MCF 10A (cell line): ENCODE measurements at regions not wholly inside any gene's neighbourhood (a gene's known extent, or its start where the extent isn't known, plus 50 kb on each side); places are given as distances from the start of the nearest gene placed in this dataset.

Source experiments
- BruUV-seq: library from RNA; stranded (reverse); fragments of 400-500 nt; replicated peaks from 2 replicates; lab custom pipeline; 2021; lab: Mats Ljungman, UMichigan
- CTCF ChIA-PET: fragments of 300-600 bp; sonication (Branson Sonifier 250); formaldehyde crosslinking; extraction: SDS; loops from one replicate; lab custom pipeline; 2021; ENCODE audit warnings: antibody characterized with exemption, inconsistent platforms; lab: Yijun Ruan, JAX
- POLR2A ChIA-PET: fragments of 300-600, 350-650 bp; sonication (Branson Sonifier 250); formaldehyde crosslinking; extraction: SDS; loops from one replicate; lab custom pipeline; 2020; ENCODE audit warnings: antibody characterized with exemption, inconsistent platforms; lab: Yijun Ruan, JAX
- DNase-seq: peaks from one replicate; pipeline ENCODE4 v3.0.0-alpha.2; 2018; ENCODE audit not compliant: unreplicated experiment
- H3K27ac Mint-ChIP-seq: one replicate; pipeline ENCODE4 v1.8.0; 2022; ENCODE audit warnings: mild to moderate bottlenecking, low read depth, mixed read lengths; ENCODE audit not compliant: unreplicated experiment
- H3K27me3 Mint-ChIP-seq: one replicate; pipeline ENCODE4 v1.8.0; 2022; ENCODE audit warnings: mixed read lengths; ENCODE audit not compliant: insufficient read depth, unreplicated experiment
- H3K36me3 Mint-ChIP-seq: one replicate; pipeline ENCODE4 v1.8.0; 2022; ENCODE audit warnings: mild to moderate bottlenecking, moderate library complexity, mixed read lengths; ENCODE audit not compliant: insufficient read depth, unreplicated experiment
- H3K4me1 Mint-ChIP-seq: one replicate; pipeline ENCODE4 v1.8.0; 2022; ENCODE audit warnings: mixed read lengths; ENCODE audit not compliant: insufficient read depth, unreplicated experiment
- H3K4me3 Mint-ChIP-seq: one replicate; pipeline ENCODE4 v1.8.0; 2022; ENCODE audit warnings: mild to moderate bottlenecking, moderate library complexity, mixed read lengths; ENCODE audit not compliant: unreplicated experiment
- H3K9me3 Mint-ChIP-seq: one replicate; pipeline ENCODE4 v1.8.0; 2022; ENCODE audit warnings: mixed read lengths; ENCODE audit not compliant: unreplicated experiment
- intact Hi-C: fragments of 100-400 bp; cut with micrococcal nuclease; formaldehyde crosslinking; loops from 2 replicates; pipeline ENCODE4 v1.14.1; 2022
- TF ChIP-seq, protein P1 (sequence below): fragments of 200-600 bp; IDR thresholded peaks from one replicate; pipeline ENCODE4 v1.8.0; 2022; ENCODE audit warnings: antibody characterized with exemption, mild to moderate bottlenecking; ENCODE audit not compliant: unreplicated experiment

GRCh38 chr6:1178590-1178989 lies 133.3 kb upstream of the FOXQ1 start:
- H3K27me3 Mint-ChIP-seq: no peaks in the 10 kb centered on the region
- no peak overlapping the region for H3K27ac Mint-ChIP-seq

GRCh38 chr6:1176567-1176966 lies 135.3 kb upstream of the FOXQ1 start:
- H3K27me3 Mint-ChIP-seq: no peaks in the 10 kb centered on the region
- TF ChIP-seq, protein P1, sequence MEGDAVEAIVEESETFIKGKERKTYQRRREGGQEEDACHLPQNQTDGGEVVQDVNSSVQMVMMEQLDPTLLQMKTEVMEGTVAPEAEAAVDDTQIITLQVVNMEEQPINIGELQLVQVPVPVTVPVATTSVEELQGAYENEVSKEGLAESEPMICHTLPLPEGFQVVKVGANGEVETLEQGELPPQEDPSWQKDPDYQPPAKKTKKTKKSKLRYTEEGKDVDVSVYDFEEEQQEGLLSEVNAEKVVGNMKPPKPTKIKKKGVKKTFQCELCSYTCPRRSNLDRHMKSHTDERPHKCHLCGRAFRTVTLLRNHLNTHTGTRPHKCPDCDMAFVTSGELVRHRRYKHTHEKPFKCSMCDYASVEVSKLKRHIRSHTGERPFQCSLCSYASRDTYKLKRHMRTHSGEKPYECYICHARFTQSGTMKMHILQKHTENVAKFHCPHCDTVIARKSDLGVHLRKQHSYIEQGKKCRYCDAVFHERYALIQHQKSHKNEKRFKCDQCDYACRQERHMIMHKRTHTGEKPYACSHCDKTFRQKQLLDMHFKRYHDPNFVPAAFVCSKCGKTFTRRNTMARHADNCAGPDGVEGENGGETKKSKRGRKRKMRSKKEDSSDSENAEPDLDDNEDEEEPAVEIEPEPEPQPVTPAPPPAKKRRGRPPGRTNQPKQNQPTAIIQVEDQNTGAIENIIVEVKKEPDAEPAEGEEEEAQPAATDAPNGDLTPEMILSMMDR: no peak
- intact Hi-C loops: no loop called here

More at GRCh38 chr6:1178590-1178989, 133.3 kb upstream of the FOXQ1 start:
- H3K9me3 Mint-ChIP-seq: no peaks in the 10 kb centered on the region
- TF ChIP-seq, protein P1: no peak
- intact Hi-C loops: no loop called here
- H3K4me1 Mint-ChIP-seq: peaks cover 5% of the 10 kb centered on the region
- ChIA-PET CTCF (no interaction called here), POLR2A (interaction anchor here (0.9 kb wide), 1 partner anchor 132 kb away, joined by 3 read pairs; no protein-coding TSS in a partner anchor)
- no peak overlapping the region for H3K4me3 Mint-ChIP-seq
- BruUV-seq: no TSS peak
- H3K36me3 Mint-ChIP-seq: no peaks in the 10 kb centered on the region
- no peak for DNase-seq

DNA sequence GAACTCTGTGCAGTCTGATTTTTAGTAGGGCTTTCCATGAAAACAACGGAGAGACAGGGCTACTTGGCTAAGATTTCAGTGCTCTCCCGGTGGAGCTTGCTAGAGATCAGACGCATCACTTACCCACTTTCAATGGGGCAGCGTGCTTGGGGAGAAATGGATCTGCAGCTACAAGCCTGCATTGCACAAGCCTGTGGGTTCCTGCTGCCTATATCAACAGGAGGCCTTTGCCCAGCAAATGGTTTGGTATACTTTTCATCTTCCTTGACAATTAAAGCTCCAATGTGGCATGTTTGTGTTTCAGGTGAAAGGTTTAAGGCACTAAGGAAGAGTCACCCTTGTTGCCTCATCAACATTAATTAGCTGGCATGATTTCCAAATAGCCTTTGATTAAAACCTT lies 136.0 kb upstream of the FOXQ1 start:
- Mint-ChIP-seq H3K4me3 (no peak overlapping the region), H3K9me3 (no peaks in the 10 kb centered on the region), H3K27ac (no peak overlapping the region), H3K27me3 (no peaks in the 10 kb centered on the region), H3K4me1 (peaks cover 5% of the 10 kb centered on the region), H3K36me3 (no peaks in the 10 kb centered on the region)
- DNase-seq: no peak
- intact Hi-C loops: no loop called here
- BruUV-seq: no TSS peak
- CTCF ChIA-PET: no interaction called here
- TF ChIP-seq, protein P1: no peak
- POLR2A ChIA-PET: interaction anchor here (0.8 to 1.6 kb wide), 4 partner anchors 11 to 88 kb away, joined by 3 to 5 read pairs (median 4); no protein-coding TSS in a partner anchor

More at GRCh38 chr6:1176567-1176966, 135.3 kb upstream of the FOXQ1 start:
- no peak for DNase-seq
- H3K36me3 Mint-ChIP-seq: no peaks in the 10 kb centered on the region
- H3K4me1 Mint-ChIP-seq: peaks cover 5% of the 10 kb centered on the region
- H3K27ac Mint-ChIP-seq: no peak overlapping the region
- ChIA-PET CTCF (no interaction called here), POLR2A (interaction anchor here (0.9 to 1.6 kb wide), 5 partner anchors 10 to 89 kb away, joined by 3 to 5 read pairs (median 4); no protein-coding TSS in a partner anchor)
- H3K9me3 Mint-ChIP-seq: no peaks in the 10 kb centered on the region
- no TSS peak for BruUV-seq
- H3K4me3 Mint-ChIP-seq: no peak overlapping the region

- H3K4me1 Mint-ChIP-seq: peaks cover 4% of the 10 kb centered on the region
- no peak for DNase-seq
- ChIA-PET POLR2A (no interaction called here), CTCF (no interaction called here)
- no peak overlapping the region for H3K27ac Mint-ChIP-seq
- H3K9me3 Mint-ChIP-seq: no peaks in the 10 kb centered on the region
- H3K27me3 Mint-ChIP-seq: no peaks in the 10 kb centered on the region
- intact Hi-C loops: no loop called here
- H3K4me3 Mint-ChIP-seq: no peak overlapping the region
- no peaks in the 10 kb centered on the region for H3K36me3 Mint-ChIP-seq
- TF ChIP-seq, protein P1: no peak
- BruUV-seq: no TSS peak
These were observed 141.1 kb upstream of the FOXQ1 start for GRCh38 chr6:1170794-1171193.
